ENCODE measurements at regions not wholly inside any gene's neighbourhood (a gene's known extent, or its start where the extent isn't known, plus 50 kb on each side); places are given as distances from the start of the nearest gene placed in this dataset.

- TF ChIP-seq CTCF (IDR thresholded peaks at IDR 0.05; ENCODE audit: insufficient read depth, low read depth, low read length) (no peak), EZH2 (IDR thresholded peaks at IDR 0.05; ENCODE audit: insufficient read depth, low read length) (no peak)
Observed at GRCh38 chr3:148389916-148390315, 307.8 kb upstream of the AGTR1 start.
